WTC11 (cell line): ENCODE measurements at regions not wholly inside any gene's neighbourhood (a gene's known extent, or its start where the extent isn't known, plus 50 kb on each side); places are given as distances from the start of the nearest gene placed in this dataset.

Experiments used
- ATAC-seq: fragments of 200-7000 bp; cut with Tn5 transposase; 2 replicates; pipeline ENCODE4 v1.10.0; 2021; ENCODE audit warnings: mild to moderate bottlenecking, moderate library complexity
- CTCF ChIA-PET: fragments of 300-600 bp; sonication (Branson Sonifier 250); formaldehyde crosslinking; loops from one replicate; lab custom pipeline; 2021; ENCODE audit warnings: antibody characterized with exemption; lab: Charles Lee
- POLR2A ChIA-PET: fragments of 350-600 bp; sonication (Branson Sonifier 250); formaldehyde crosslinking; loops from one replicate; lab custom pipeline; 2021; ENCODE audit warnings: antibody characterized with exemption; lab: Charles Lee
- DNase-seq: peaks from one replicate; pipeline ENCODE4 v3.0.0; 2021; ENCODE audit warnings: low spot score
- H3K27ac Mint-ChIP-seq: 2 replicates; pipeline ENCODE4 v1.8.0; 2021; ENCODE audit warnings: mixed read lengths
- H3K27me3 Mint-ChIP-seq: 2 replicates; pipeline ENCODE4 v1.8.0; 2021; ENCODE audit warnings: low read depth, mild to moderate bottlenecking, moderate library complexity, mixed read lengths
- H3K36me3 Mint-ChIP-seq: 2 replicates; pipeline ENCODE4 v1.8.0; 2021; ENCODE audit warnings: mixed read lengths
- H3K4me1 Mint-ChIP-seq: 2 replicates; pipeline ENCODE4 v1.8.0; 2022; ENCODE audit warnings: mixed read lengths
- H3K4me3 Mint-ChIP-seq: 2 replicates; pipeline ENCODE4 v1.8.0; 2021; ENCODE audit warnings: mild to moderate bottlenecking, moderate library complexity, mixed read lengths
- H3K9me3 Mint-ChIP-seq: 2 replicates; pipeline ENCODE4 v1.8.0; 2021; ENCODE audit warnings: mixed read lengths
- E2F4 ChIP-seq: sonication (generic); formaldehyde crosslinking; IDR thresholded peaks from 2 replicates; pipeline ENCODE4 v1.8.1; 2022; ENCODE audit warnings: low read depth, mild to moderate bottlenecking, moderate library complexity, missing genetic modification reagents, borderline replicate concordance
- ELF4 ChIP-seq: sonication (generic); formaldehyde crosslinking; IDR thresholded peaks from 2 replicates; pipeline ENCODE4 v1.8.1; 2022; ENCODE audit warnings: low read depth, mild to moderate bottlenecking, moderate library complexity, missing genetic modification reagents
- EMX1 ChIP-seq: fragments of 250-450 bp; sonication (Bioruptor Pico); IDR thresholded peaks from 2 replicates; pipeline ENCODE4 v1.8.0; 2021; ENCODE audit warnings: mild to moderate bottlenecking
- ETV6 ChIP-seq: sonication (generic); formaldehyde crosslinking; IDR thresholded peaks from 2 replicates; pipeline ENCODE4 v1.8.1; 2022; ENCODE audit warnings: mild to moderate bottlenecking, missing genetic modification reagents
- JUN ChIP-seq: sonication (generic); formaldehyde crosslinking; IDR thresholded peaks from 2 replicates; pipeline ENCODE4 v1.8.0; 2023; ENCODE audit warnings: mild to moderate bottlenecking, missing genetic modification reagents
- KAT7 ChIP-seq: sonication (generic); formaldehyde crosslinking; IDR thresholded peaks from 2 replicates; pipeline ENCODE4 v1.8.1; 2023; ENCODE audit warnings: missing genetic modification reagents, mild to moderate bottlenecking, borderline replicate concordance
- NFYB ChIP-seq: sonication (generic); formaldehyde crosslinking; conservative IDR thresholded peaks from 2 replicates; pipeline ENCODE4 v1.8.0; 2022; ENCODE audit warnings: low read depth, missing genetic modification reagents
- OVOL2 ChIP-seq: fragments of 250-450 bp; sonication (Bioruptor Pico); IDR thresholded peaks from 2 replicates; pipeline ENCODE4 v1.9.0; 2021; ENCODE audit warnings: mild to moderate bottlenecking, borderline replicate concordance
- PREB ChIP-seq: sonication (generic); formaldehyde crosslinking; IDR thresholded peaks from 2 replicates; pipeline ENCODE4 v1.8.1; 2022; ENCODE audit warnings: mild to moderate bottlenecking, missing genetic modification reagents, moderate library complexity, borderline replicate concordance
- PRRX2 ChIP-seq: fragments of 250-450 bp; sonication (Bioruptor Pico); IDR thresholded peaks from 2 replicates; pipeline ENCODE4 v1.8.0; 2021; ENCODE audit warnings: mild to moderate bottlenecking
- TEAD1 ChIP-seq: sonication (generic); formaldehyde crosslinking; IDR thresholded peaks from 2 replicates; pipeline ENCODE4 v1.8.0; 2022; ENCODE audit warnings: mild to moderate bottlenecking, missing genetic modification reagents
- ZMAT4 ChIP-seq: fragments of 250-450 bp; sonication (Bioruptor Pico); IDR thresholded peaks from 2 replicates; pipeline ENCODE4 v1.9.0; 2021; ENCODE audit warnings: mild to moderate bottlenecking
- ZNF219 ChIP-seq: sonication (generic); formaldehyde crosslinking; IDR thresholded peaks from 2 replicates; pipeline ENCODE4 v1.8.0; 2023; ENCODE audit warnings: missing genetic modification reagents, mild to moderate bottlenecking, borderline replicate concordance
- ZNF263 ChIP-seq: sonication (generic); formaldehyde crosslinking; IDR thresholded peaks from 2 replicates; pipeline ENCODE4 v1.8.1; 2022; ENCODE audit warnings: low read depth, mild to moderate bottlenecking, moderate library complexity, missing genetic modification reagents
- ZNF423 ChIP-seq: fragments of 250-450 bp; sonication (Bioruptor Pico); IDR thresholded peaks from 2 replicates; pipeline ENCODE4 v2.1.2; 2022; ENCODE audit warnings: mild to moderate bottlenecking, moderate library complexity
- ZNF671 ChIP-seq: fragments of 250-450 bp; sonication (Bioruptor Pico); IDR thresholded peaks from 2 replicates; pipeline ENCODE4 v1.8.0; 2021; ENCODE audit warnings: mild to moderate bottlenecking
- TF ChIP-seq, protein P1 (sequence below): sonication (generic); formaldehyde crosslinking; IDR thresholded peaks from 2 replicates; pipeline ENCODE4 v1.8.1; 2023; ENCODE audit warnings: mild to moderate bottlenecking, moderate library complexity, missing genetic modification reagents
- TF ChIP-seq, protein P2 (sequence below): sonication (generic); formaldehyde crosslinking; IDR thresholded peaks from 2 replicates; pipeline ENCODE4 v1.8.1; 2023; ENCODE audit warnings: mild to moderate bottlenecking, missing genetic modification reagents
- TF ChIP-seq, protein P3 (sequence below): fragments of 250-450 bp; sonication (Bioruptor Pico); IDR thresholded peaks from 2 replicates; pipeline ENCODE4 v1.9.0; 2021; ENCODE audit warnings: mild to moderate bottlenecking, borderline replicate concordance
- TF ChIP-seq, protein P4 (sequence below): sonication (generic); formaldehyde crosslinking; IDR thresholded peaks from 2 replicates; pipeline ENCODE4 v1.8.1; 2023; ENCODE audit warnings: mild to moderate bottlenecking, missing genetic modification reagents, borderline replicate concordance

GRCh38 chr4:14076776-14077175 lies 449.3 kb upstream of the BOD1L1 start:
- Mint-ChIP-seq H3K4me1 (no peaks in the 10 kb centered on the region), H3K27me3 (no peaks in the 10 kb centered on the region; the same call in 1 of the 2 replicates), H3K27ac (no peak overlapping the region), H3K36me3 (peaks cover 20% of the 10 kb centered on the region), H3K9me3 (peaks cover 43% of the 10 kb centered on the region), H3K4me3 (no peak overlapping the region)
- ATAC-seq (no peak), DNase-seq (no peak)
- ChIA-PET POLR2A (no interaction called here), CTCF (no interaction called here)
- TF ChIP-seq E2F4 (CRISPR knock-in tag) (no peak), ZNF423 (CRISPR knock-in tag) (no peak), PRRX2 (CRISPR knock-in tag) (no peak), TEAD1 (CRISPR knock-in tag) (no peak), NFYB (CRISPR knock-in tag) (no peak), ZNF671 (CRISPR knock-in tag) (no peak), ZNF263 (CRISPR knock-in tag) (no peak)
- TF ChIP-seq, protein P1, sequence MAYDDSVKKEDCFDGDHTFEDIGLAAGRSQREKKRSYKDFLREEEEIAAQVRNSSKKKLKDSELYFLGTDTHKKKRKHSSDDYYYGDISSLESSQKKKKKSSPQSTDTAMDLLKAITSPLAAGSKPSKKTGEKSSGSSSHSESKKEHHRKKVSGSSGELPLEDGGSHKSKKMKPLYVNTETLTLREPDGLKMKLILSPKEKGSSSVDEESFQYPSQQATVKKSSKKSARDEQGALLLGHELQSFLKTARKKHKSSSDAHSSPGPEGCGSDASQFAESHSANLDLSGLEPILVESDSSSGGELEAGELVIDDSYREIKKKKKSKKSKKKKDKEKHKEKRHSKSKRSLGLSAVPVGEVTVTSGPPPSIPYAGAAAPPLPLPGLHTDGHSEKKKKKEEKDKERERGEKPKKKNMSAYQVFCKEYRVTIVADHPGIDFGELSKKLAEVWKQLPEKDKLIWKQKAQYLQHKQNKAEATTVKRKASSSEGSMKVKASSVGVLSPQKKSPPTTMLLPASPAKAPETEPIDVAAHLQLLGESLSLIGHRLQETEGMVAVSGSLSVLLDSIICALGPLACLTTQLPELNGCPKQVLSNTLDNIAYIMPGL (CRISPR knock-in tag) = no peak
- TF ChIP-seq, protein P2, sequence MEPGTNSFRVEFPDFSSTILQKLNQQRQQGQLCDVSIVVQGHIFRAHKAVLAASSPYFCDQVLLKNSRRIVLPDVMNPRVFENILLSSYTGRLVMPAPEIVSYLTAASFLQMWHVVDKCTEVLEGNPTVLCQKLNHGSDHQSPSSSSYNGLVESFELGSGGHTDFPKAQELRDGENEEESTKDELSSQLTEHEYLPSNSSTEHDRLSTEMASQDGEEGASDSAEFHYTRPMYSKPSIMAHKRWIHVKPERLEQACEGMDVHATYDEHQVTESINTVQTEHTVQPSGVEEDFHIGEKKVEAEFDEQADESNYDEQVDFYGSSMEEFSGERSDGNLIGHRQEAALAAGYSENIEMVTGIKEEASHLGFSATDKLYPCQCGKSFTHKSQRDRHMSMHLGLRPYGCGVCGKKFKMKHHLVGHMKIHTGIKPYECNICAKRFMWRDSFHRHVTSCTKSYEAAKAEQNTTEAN (CRISPR knock-in tag) = no peak

GRCh38 chr4:14078326-14078725 lies 450.8 kb upstream of the BOD1L1 start:
- H3K4me3 Mint-ChIP-seq = no peak overlapping the region
- CTCF ChIA-PET = no interaction called here
- ATAC-seq = no peak

More at GRCh38 chr4:14078326-14078725, 450.8 kb upstream of the BOD1L1 start:
- POLR2A ChIA-PET = no interaction called here
- TF ChIP-seq ZNF219 (CRISPR knock-in tag) (no peak), JUN (CRISPR knock-in tag) (no peak), EMX1 (CRISPR knock-in tag) (no peak), ETV6 (CRISPR knock-in tag) (no peak), ELF4 (CRISPR knock-in tag) (no peak), PREB (no peak), ZMAT4 (CRISPR knock-in tag) (no peak), KAT7 (CRISPR knock-in tag) (no peak), ZNF263 (CRISPR knock-in tag) (no peak), OVOL2 (CRISPR knock-in tag) (no peak)
- TF ChIP-seq, protein P3, sequence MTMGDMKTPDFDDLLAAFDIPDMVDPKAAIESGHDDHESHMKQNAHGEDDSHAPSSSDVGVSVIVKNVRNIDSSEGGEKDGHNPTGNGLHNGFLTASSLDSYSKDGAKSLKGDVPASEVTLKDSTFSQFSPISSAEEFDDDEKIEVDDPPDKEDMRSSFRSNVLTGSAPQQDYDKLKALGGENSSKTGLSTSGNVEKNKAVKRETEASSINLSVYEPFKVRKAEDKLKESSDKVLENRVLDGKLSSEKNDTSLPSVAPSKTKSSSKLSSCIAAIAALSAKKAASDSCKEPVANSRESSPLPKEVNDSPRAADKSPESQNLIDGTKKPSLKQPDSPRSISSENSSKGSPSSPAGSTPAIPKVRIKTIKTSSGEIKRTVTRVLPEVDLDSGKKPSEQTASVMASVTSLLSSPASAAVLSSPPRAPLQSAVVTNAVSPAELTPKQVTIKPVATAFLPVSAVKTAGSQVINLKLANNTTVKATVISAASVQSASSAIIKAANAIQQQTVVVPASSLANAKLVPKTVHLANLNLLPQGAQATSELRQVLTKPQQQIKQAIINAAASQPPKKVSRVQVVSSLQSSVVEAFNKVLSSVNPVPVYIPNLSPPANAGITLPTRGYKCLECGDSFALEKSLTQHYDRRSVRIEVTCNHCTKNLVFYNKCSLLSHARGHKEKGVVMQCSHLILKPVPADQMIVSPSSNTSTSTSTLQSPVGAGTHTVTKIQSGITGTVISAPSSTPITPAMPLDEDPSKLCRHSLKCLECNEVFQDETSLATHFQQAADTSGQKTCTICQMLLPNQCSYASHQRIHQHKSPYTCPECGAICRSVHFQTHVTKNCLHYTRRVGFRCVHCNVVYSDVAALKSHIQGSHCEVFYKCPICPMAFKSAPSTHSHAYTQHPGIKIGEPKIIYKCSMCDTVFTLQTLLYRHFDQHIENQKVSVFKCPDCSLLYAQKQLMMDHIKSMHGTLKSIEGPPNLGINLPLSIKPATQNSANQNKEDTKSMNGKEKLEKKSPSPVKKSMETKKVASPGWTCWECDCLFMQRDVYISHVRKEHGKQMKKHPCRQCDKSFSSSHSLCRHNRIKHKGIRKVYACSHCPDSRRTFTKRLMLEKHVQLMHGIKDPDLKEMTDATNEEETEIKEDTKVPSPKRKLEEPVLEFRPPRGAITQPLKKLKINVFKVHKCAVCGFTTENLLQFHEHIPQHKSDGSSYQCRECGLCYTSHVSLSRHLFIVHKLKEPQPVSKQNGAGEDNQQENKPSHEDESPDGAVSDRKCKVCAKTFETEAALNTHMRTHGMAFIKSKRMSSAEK (CRISPR knock-in tag) = no peak
- TF ChIP-seq, protein P4, sequence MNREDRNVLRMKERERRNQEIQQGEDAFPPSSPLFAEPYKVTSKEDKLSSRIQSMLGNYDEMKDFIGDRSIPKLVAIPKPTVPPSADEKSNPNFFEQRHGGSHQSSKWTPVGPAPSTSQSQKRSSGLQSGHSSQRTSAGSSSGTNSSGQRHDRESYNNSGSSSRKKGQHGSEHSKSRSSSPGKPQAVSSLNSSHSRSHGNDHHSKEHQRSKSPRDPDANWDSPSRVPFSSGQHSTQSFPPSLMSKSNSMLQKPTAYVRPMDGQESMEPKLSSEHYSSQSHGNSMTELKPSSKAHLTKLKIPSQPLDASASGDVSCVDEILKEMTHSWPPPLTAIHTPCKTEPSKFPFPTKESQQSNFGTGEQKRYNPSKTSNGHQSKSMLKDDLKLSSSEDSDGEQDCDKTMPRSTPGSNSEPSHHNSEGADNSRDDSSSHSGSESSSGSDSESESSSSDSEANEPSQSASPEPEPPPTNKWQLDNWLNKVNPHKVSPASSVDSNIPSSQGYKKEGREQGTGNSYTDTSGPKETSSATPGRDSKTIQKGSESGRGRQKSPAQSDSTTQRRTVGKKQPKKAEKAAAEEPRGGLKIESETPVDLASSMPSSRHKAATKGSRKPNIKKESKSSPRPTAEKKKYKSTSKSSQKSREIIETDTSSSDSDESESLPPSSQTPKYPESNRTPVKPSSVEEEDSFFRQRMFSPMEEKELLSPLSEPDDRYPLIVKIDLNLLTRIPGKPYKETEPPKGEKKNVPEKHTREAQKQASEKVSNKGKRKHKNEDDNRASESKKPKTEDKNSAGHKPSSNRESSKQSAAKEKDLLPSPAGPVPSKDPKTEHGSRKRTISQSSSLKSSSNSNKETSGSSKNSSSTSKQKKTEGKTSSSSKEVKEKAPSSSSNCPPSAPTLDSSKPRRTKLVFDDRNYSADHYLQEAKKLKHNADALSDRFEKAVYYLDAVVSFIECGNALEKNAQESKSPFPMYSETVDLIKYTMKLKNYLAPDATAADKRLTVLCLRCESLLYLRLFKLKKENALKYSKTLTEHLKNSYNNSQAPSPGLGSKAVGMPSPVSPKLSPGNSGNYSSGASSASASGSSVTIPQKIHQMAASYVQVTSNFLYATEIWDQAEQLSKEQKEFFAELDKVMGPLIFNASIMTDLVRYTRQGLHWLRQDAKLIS (CRISPR knock-in tag) = no peak
- Mint-ChIP-seq H3K36me3 (peaks cover 5% of the 10 kb centered on the region; the same call in 1 of the 2 replicates), H3K9me3 (peaks cover 27% of the 10 kb centered on the region), H3K27ac (no peak overlapping the region), H3K27me3 (no peaks in the 10 kb centered on the region; the same call in 1 of the 2 replicates), H3K4me1 (peaks cover 10% of the 10 kb centered on the region)
- no peak for DNase-seq
